ENCODE measurements at regions not wholly inside any gene's neighbourhood (a gene's known extent, or its start where the extent isn't known, plus 50 kb on each side); places are given as distances from the start of the nearest gene placed in this dataset.

- TF ChIP-seq POLR2A (IDR thresholded peaks at IDR 0.05) (no peak), CTCF (IDR thresholded peaks at IDR 0.05) (no peak)
Measured at GRCh38 chr12:90226211-90226610, 517.6 kb upstream of the ATP2B1 start.
